PC-9 (cell line): ENCODE measurements at regions not wholly inside any gene's neighbourhood (a gene's known extent, or its start where the extent isn't known, plus 50 kb on each side); places are given as distances from the start of the nearest gene placed in this dataset.

Experiments used
- CTCF ChIP-seq: fragments of 200-600 bp; sonication (generic); conservative IDR thresholded peaks from 2 replicates; pipeline ENCODE4 v1.6.1; 2017; ENCODE audit warnings: mixed run types, antibody characterized with exemption, mild to moderate bottlenecking, moderate library complexity
- EZH2 ChIP-seq: fragments of 200-600 bp; sonication (generic); IDR thresholded peaks from 2 replicates; pipeline ENCODE4 v1.8.0; 2017; ENCODE audit warnings: antibody characterized with exemption, low read depth

- TF ChIP-seq CTCF (no peak), EZH2 (no peak)
Measured at GRCh38 chr1:5764959-5765358, 227.3 kb downstream of the NPHP4 start.
